ENCODE measurements at regions not wholly inside any gene's neighbourhood (a gene's known extent, or its start where the extent isn't known, plus 50 kb on each side); places are given as distances from the start of the nearest gene placed in this dataset.

DNA sequence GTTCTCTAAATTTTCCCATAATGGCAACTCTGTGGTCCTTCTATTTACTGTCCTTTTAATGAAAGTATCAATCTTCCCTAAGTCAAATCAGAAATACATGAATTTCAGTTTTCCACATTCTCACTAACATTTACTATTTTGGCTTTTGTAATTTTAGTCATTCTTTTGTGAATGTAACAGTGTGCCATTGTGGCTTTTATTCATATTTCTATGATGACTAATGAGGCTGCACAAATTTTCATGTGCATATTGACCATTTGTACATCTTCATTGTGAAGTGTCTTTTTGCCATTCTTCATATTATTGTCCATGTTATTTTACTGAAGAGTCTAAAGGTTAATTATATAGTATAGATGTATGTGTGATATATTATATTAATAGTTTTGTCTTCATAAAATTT, 431.0 kb upstream of the BRINP3 start:
- no peak for DNase-seq (ENCODE audit: low spot score)
- Histone ChIP-seq H3K9me2 (ENCODE audit: insufficient read depth, low read length) (no peaks in the 10 kb centered on the region), H2AFZ (ENCODE audit: low read length) (no peak overlapping the region), H3K9me3 (ENCODE audit: low read length) (no peaks in the 10 kb centered on the region), H3K27ac (ENCODE audit: low read depth, low read length, poor library complexity, severe bottlenecking) (no peak overlapping the region), H4K20me1 (ENCODE audit: insufficient read depth, low read length) (no peaks in the 10 kb centered on the region), H3K4me3 (ENCODE audit: low read depth, low read length, poor library complexity, severe bottlenecking) (no peak overlapping the region), H3K79me2 (ENCODE audit: insufficient read depth, low read depth, low read length) (no peaks in the 10 kb centered on the region), H3K4me2 (ENCODE audit: low read length) (no peak overlapping the region), H3K36me3 (ENCODE audit: insufficient read depth, low read length) (no peaks in the 10 kb centered on the region), H3K4me1 (ENCODE audit: insufficient read depth, low read length, poor library complexity, severe bottlenecking) (no peaks in the 10 kb centered on the region)
- CTCF ChIA-PET (ENCODE audit: unreplicated experiment), result no interaction called here
- BruUV-seq (replicated peaks), result no TSS peak
- TF ChIP-seq CTCF (conservative IDR thresholded peaks at IDR 0.05; ENCODE audit: low read length), result no peak
- POLR2A ChIA-PET, result interaction anchor here (0.6 to 0.7 kb wide), 2 partner anchors 18 to 382 kb away, joined by 3 to 4 read pairs; no protein-coding TSS in a partner anchor
- intact Hi-C loops (cut with micrococcal nuclease; ENCODE audit: unreplicated experiment), result no loop called here

- no TSS peak for BruUV-seq (replicated peaks)
- Histone ChIP-seq H3K4me1 (ENCODE audit: insufficient read depth, low read length, poor library complexity, severe bottlenecking) (no peaks in the 10 kb centered on the region), H3K36me3 (ENCODE audit: insufficient read depth, low read length) (no peaks in the 10 kb centered on the region), H2AFZ (ENCODE audit: low read length) (no peak overlapping the region), H3K9me2 (ENCODE audit: insufficient read depth, low read length) (no peaks in the 10 kb centered on the region), H4K20me1 (ENCODE audit: insufficient read depth, low read length) (no peaks in the 10 kb centered on the region), H3K9me3 (ENCODE audit: low read length) (no peaks in the 10 kb centered on the region), H3K4me2 (ENCODE audit: low read length) (no peak overlapping the region), H3K4me3 (ENCODE audit: low read depth, low read length, poor library complexity, severe bottlenecking) (no peak overlapping the region), H3K79me2 (ENCODE audit: insufficient read depth, low read depth, low read length) (no peaks in the 10 kb centered on the region), H3K27ac (ENCODE audit: low read depth, low read length, poor library complexity, severe bottlenecking) (no peak overlapping the region)
- intact Hi-C loops (cut with micrococcal nuclease; ENCODE audit: unreplicated experiment), result no loop called here
- CTCF ChIA-PET (ENCODE audit: unreplicated experiment), result no interaction called here
- TF ChIP-seq CTCF (conservative IDR thresholded peaks at IDR 0.05; ENCODE audit: low read length) (no peak), EZH2phosphoT487 (IDR thresholded peaks at IDR 0.05; ENCODE audit: borderline replicate concordance, low read depth, low read length) (no peak)
- no peak for DNase-seq (ENCODE audit: low spot score)
- POLR2A ChIA-PET, result interaction anchor here (1.2 kb wide), 1 partner anchor 14 kb away, joined by 4 read pairs; no protein-coding TSS in a partner anchor
Observed at GRCh38 chr1:190935925-190936324, 458.3 kb upstream of the BRINP3 start.

DNA sequence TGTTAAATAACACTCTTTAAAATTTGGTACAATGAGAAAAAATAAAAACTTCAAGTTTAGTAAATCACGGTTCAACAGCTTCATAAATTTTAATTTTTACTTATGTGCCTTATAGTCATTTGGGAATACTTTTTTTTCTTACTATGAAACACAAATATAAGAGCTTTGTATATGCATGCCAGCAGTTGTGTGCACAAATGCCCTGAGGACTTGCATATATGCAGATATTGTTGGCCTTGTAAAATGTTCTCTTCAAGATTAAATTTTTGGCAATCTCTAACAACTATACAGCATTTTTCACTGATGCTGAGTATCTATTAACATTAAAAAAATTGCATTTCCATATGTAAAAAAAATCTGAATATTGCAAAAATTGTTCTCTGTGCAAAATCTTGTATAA, 458.7 kb upstream of the BRINP3 start:
- no peaks in the 10 kb centered on the region for H3K4me1 ChIP-seq (ENCODE audit: insufficient read depth, low read length, poor library complexity, severe bottlenecking)
- H2AFZ ChIP-seq (ENCODE audit: low read length), result no peak overlapping the region
- no peaks in the 10 kb centered on the region for H4K20me1 ChIP-seq (ENCODE audit: insufficient read depth, low read length)
- TF ChIP-seq CTCF (conservative IDR thresholded peaks at IDR 0.05; ENCODE audit: low read length), result no peak
- no peak for TF ChIP-seq EZH2phosphoT487 (IDR thresholded peaks at IDR 0.05; ENCODE audit: borderline replicate concordance, low read depth, low read length)
- H3K36me3 ChIP-seq (ENCODE audit: insufficient read depth, low read length), result no peaks in the 10 kb centered on the region
- ChIA-PET POLR2A (interaction anchor here (1.2 kb wide), 1 partner anchor 14 kb away, joined by 4 read pairs; no protein-coding TSS in a partner anchor), CTCF (ENCODE audit: unreplicated experiment) (no interaction called here)
- intact Hi-C loops (cut with micrococcal nuclease; ENCODE audit: unreplicated experiment), result no loop called here
- H3K4me3 ChIP-seq (ENCODE audit: low read depth, low read length, poor library complexity, severe bottlenecking), result no peak overlapping the region
- H3K4me2 ChIP-seq (ENCODE audit: low read length), result no peak overlapping the region
- H3K9me2 ChIP-seq (ENCODE audit: insufficient read depth, low read length), result no peaks in the 10 kb centered on the region
- no peaks in the 10 kb centered on the region for H3K9me3 ChIP-seq (ENCODE audit: low read length)
- H3K79me2 ChIP-seq (ENCODE audit: insufficient read depth, low read depth, low read length), result no peaks in the 10 kb centered on the region
- DNase-seq (ENCODE audit: low spot score), result no peak
- no peak overlapping the region for H3K27ac ChIP-seq (ENCODE audit: low read depth, low read length, poor library complexity, severe bottlenecking)
- no TSS peak for BruUV-seq (replicated peaks)

Measured in OCI-LY7 (cell line).